Keratinocyte (primary cell): ENCODE measurements at regions not wholly inside any gene's neighbourhood (a gene's known extent, or its start where the extent isn't known, plus 50 kb on each side); places are given as distances from the start of the nearest gene placed in this dataset.

Source experiments
- CTCF ChIP-seq, 3 experiments: IDR thresholded peaks in 1 of 3; conservative IDR thresholded peaks in 1 of 3; optimal IDR thresholded peaks in 1 of 3; 2 replicates in 2 of 3; 3 replicates in 1 of 3; pipeline versions ENCODE3 to v1.5.1; 2011; ENCODE audit warnings: low read length in 3 of 3, mild to moderate bottlenecking in 3 of 3, moderate library complexity in 2 of 3, control low read depth in 1 of 3, inconsistent platforms in 1 of 3; ENCODE audit not compliant: insufficient read depth in 2 of 3; ENCODE audit errors: extremely low read depth in 1 of 3
- EZH2 ChIP-seq: IDR thresholded peaks from one replicate; pipeline ENCODE4 v1.6.1; 2012; ENCODE audit warnings: inconsistent platforms, mild to moderate bottlenecking, low read length, moderate library complexity

GRCh38 chr9:19699756-19700155, 89.1 kb downstream of the SLC24A2 start:
- TF ChIP-seq CTCF (optimal IDR thresholded peaks at IDR 0.05 in 1 of 3, IDR thresholded peaks at IDR 0.05 in 1 of 3, conservative IDR thresholded peaks at IDR 0.05 in 1 of 3; ENCODE audit: extremely low read depth in 1 of 3, insufficient read depth in 2 of 3, low read length in 3 of 3) (no peak), EZH2 (no peak)
